Islet precursor cell (in vitro differentiated cells): ENCODE measurements at regions not wholly inside any gene's neighbourhood (a gene's known extent, or its start where the extent isn't known, plus 50 kb on each side); places are given as distances from the start of the nearest gene placed in this dataset.
"Not testable (repeated sequence)": the region's sequence is repeated elsewhere in the genome, so short reads cannot be mapped to it uniquely, and the experiment has no call there.

ENCODE experiments used
- DNase-seq: peaks from one replicate; pipeline ENCODE4 v3.0.0-alpha.2; 2018

- not testable (repeated sequence) for DNase-seq
Observed at GRCh38 chr18:28421950-28422349, 245.0 kb upstream of the CDH2 start.

GRCh38 chr18:28412521-28412920, 235.6 kb upstream of the CDH2 start:
- DNase-seq = no peak

GRCh38 chr18:28411806-28412205, 234.9 kb upstream of the CDH2 start:
- no peak for DNase-seq

GRCh38 chr18:28409811-28410210, 232.9 kb upstream of the CDH2 start:
- no peak for DNase-seq

- DNase-seq = no peak
Observed at GRCh38 chr18:28408528-28408927, 231.6 kb upstream of the CDH2 start.

GRCh38 chr18:28407681-28408080, 230.8 kb upstream of the CDH2 start:
- DNase-seq = no peak

- no peak for DNase-seq
Observed at GRCh38 chr18:28406533-28406932, 229.6 kb upstream of the CDH2 start.

- DNase-seq = no peak
Observed at GRCh38 chr18:28404694-28405093, 227.8 kb upstream of the CDH2 start.

- DNase-seq = no peak
Observed at GRCh38 chr18:28399781-28400362, 222.9 kb upstream of the CDH2 start.

GRCh38 chr18:28398471-28398870, 221.5 kb upstream of the CDH2 start:
- no peak for DNase-seq

GRCh38 chr18:28390022-28390421, 213.1 kb upstream of the CDH2 start:
- DNase-seq = no peak

GRCh38 chr18:28382215-28382879, 205.4 kb upstream of the CDH2 start:
- DNase-seq = no peak

GRCh38 chr18:28372186-28372585, 195.3 kb upstream of the CDH2 start:
- DNase-seq = no peak

GRCh38 chr18:28366676-28367075, 189.7 kb upstream of the CDH2 start:
- DNase-seq = no peak

GRCh38 chr18:28365411-28365831, 188.5 kb upstream of the CDH2 start:
- no peak for DNase-seq

GRCh38 chr18:28363124-28363523, 186.2 kb upstream of the CDH2 start:
- no peak for DNase-seq

GRCh38 chr18:28359176-28359575, 182.2 kb upstream of the CDH2 start:
- no peak for DNase-seq

GRCh38 chr18:28357766-28358401, 181.0 kb upstream of the CDH2 start:
- peak; percentile 70 for DNase-seq

- peak; percentile 85 for DNase-seq
Observed at GRCh38 chr18:28350821-28351220, 173.9 kb upstream of the CDH2 start.

GRCh38 chr18:28342231-28342630, 165.3 kb upstream of the CDH2 start:
- DNase-seq = no peak

- DNase-seq = no peak
Observed at GRCh38 chr18:28338316-28338715, 161.4 kb upstream of the CDH2 start.

GRCh38 chr18:28334516-28334915, 157.6 kb upstream of the CDH2 start:
- no peak for DNase-seq

GRCh38 chr18:28332071-28332470, 155.1 kb upstream of the CDH2 start:
- no peak for DNase-seq

GRCh38 chr18:28331551-28331950, 154.6 kb upstream of the CDH2 start:
- no peak for DNase-seq

- no peak for DNase-seq
Observed at GRCh38 chr18:28313602-28314001, 136.7 kb upstream of the CDH2 start.
